Ovary (tissue), 3 donors: ENCODE measurements at regions not wholly inside any gene's neighbourhood (a gene's known extent, or its start where the extent isn't known, plus 50 kb on each side); places are given as distances from the start of the nearest gene placed in this dataset.

Source experiments
- EP300 ChIP-seq: sonication (generic); formaldehyde crosslinking; IDR thresholded peaks from one replicate; pipeline ENCODE4 v1.6.1; 2017; ENCODE audit warnings: antibody characterized with exemption
- POLR2A ChIP-seq: fragments of 450-650 bp; IDR thresholded peaks from one replicate; pipeline ENCODE4 v1.6.1; 2017; ENCODE audit warnings: antibody characterized with exemption, mild to moderate bottlenecking, moderate library complexity
- TF ChIP-seq, protein P1 (sequence below), 3 donors: fragments of 450-650 bp in 2 of 3; fragments of 200-600 bp in 1 of 3; IDR thresholded peaks; one replicate each; pipeline versions ENCODE4 v1.5.1 to v1.8.0; 2016 to 2022; ENCODE audit warnings: antibody characterized with exemption in 3 of 3, mild to moderate bottlenecking in 1 of 3
- donor health status: DM: no; HTN: no; CAD: no.

DNA sequence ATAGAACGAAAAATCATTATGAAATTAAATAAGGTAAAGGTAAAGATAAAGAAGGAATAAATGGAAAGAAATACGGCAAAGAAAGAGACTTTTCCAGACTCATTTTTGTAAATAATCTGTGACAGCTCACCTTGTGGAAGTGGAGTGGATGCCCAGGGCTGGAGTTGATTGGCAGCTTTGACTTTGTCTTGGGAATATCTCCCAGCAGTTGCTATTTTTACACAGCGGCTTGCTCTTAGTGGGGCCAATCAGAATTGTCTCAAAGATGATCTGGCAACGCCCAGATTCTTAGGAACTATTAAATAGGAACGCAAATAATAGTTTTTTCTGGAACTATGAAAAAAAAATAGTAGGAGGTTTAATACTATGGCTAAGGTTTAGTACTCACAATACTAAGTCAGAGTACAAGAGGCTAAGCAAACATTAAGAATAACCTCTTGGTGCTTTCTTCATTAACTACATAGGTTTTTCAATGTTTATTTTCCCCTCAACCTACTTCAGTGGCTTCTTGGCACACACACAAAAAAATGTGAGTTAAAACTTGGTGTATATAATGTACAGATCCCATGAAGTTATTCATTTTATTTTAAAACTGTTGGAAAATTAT is 132.7 kb downstream of the TRAM1L1 start:
- TF ChIP-seq, protein P1, sequence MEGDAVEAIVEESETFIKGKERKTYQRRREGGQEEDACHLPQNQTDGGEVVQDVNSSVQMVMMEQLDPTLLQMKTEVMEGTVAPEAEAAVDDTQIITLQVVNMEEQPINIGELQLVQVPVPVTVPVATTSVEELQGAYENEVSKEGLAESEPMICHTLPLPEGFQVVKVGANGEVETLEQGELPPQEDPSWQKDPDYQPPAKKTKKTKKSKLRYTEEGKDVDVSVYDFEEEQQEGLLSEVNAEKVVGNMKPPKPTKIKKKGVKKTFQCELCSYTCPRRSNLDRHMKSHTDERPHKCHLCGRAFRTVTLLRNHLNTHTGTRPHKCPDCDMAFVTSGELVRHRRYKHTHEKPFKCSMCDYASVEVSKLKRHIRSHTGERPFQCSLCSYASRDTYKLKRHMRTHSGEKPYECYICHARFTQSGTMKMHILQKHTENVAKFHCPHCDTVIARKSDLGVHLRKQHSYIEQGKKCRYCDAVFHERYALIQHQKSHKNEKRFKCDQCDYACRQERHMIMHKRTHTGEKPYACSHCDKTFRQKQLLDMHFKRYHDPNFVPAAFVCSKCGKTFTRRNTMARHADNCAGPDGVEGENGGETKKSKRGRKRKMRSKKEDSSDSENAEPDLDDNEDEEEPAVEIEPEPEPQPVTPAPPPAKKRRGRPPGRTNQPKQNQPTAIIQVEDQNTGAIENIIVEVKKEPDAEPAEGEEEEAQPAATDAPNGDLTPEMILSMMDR (IDR thresholded peaks at IDR 0.05): no peak
- TF ChIP-seq POLR2A (no peak), EP300 (no peak)
